NOMO-1 (cell line): ENCODE measurements at regions not wholly inside any gene's neighbourhood (a gene's known extent, or its start where the extent isn't known, plus 50 kb on each side); places are given as distances from the start of the nearest gene placed in this dataset.

Experiments
- DNase-seq, 2 experiments: peaks; one replicate each; lab custom pipeline; 2025; ENCODE audit not compliant: unreplicated experiment in 2 of 2; lab: John Stamatoyannopoulos, UW

DNA sequence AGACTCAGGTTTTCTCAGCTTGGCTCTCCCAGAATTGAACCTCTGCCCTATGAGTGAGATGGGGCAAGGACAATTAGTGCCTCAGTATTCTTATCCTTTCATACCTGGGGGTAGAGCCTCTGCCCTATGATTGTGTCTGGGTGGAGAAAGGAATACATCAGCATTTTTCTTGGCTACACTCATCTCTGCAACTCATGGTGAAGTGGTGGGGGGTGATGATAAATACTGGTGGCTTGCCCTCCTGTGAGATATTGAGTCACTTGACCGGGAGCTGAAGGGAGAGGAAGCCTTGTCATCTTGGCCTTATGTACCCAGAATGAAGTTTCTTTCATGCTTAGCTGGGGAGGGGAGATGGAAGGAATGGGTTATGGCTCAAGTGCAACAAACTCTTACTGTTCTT lies 71.3 kb upstream of the ENOX2 start:
- no peak for DNase-seq

DNA sequence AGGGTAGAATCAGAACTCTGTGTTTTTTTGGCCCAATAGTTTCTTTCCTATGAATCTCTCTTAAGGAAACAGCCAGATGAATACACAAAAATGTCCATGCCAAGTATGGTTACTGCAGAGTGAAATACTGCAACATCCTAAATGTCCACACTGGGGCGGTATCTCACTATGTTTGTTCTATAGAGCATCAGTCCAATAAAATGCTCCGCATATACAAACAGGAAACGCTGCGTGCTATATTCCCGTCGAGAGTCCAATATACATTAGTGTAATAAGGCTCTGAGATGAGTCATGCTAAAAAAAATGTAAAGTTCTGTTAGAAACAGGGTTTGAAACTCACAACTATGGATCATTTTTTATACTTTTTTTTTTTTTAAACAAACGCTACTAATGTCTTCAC lies 72.9 kb upstream of the ENOX2 start:
- peak in 1 of 2 experiments; percentile 34 for DNase-seq

DNA sequence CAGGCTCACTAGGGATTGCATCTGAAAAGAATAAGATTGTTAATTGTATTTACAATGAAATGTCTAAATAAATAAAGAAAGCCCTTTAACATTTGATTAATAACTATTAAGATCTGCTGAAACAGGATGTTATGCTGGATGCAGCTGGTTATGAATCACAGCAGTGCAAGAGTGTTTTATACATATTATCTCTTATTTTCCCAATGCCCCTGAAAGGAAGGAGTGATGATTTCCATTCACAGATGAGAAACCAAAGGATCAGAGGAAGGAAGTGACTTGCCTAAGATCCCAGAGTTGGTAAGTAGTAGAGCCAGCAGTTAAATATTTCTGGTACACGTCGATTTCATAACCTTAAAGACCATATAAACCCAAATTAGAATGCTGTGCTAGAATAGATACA lies 76.3 kb upstream of the ARHGAP36 start:
- DNase-seq = no peak

GRCh38 chrX:130984782-130985181 lies 73.4 kb upstream of the ARHGAP36 start:
- DNase-seq = no peak

DNA sequence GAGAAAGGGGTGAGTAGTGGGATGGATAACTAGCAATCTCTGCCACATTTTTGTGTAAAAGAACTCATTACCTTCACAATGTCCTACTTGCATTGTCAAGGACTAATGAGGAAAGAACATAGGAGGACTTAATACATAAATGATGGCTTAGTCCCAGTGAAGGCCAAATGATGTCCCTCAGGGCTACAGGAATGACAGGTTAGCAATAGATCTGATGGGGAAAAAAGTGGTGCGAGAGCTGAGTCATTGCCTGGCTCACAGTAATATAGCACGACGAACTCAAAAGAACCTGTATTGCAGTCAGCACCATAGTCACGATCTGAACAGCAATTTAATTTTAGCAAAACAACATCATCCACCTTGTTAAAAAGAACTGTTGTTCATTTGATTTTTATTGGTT lies 70.9 kb upstream of the ARHGAP36 start:
- DNase-seq = no peak

DNA sequence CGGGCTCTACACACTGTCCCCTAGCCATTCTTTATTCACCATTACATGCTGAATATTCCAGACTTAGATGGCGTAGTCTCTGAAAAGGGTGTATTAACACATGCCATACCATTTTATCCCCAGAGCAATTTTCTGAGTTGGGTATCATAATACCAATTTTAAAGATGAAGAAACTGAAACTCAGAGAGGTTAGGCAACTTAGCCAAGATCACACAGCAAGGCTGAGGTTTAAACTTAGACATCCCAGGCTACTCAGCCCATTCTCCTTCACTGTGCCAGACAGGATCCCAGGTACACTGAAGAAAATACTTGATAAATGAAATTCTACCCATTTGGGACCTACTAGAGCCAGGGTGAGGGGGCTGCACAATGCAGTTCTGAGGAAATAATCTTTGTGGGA lies 67.4 kb upstream of the ARHGAP36 start:
- no peak for DNase-seq

DNA sequence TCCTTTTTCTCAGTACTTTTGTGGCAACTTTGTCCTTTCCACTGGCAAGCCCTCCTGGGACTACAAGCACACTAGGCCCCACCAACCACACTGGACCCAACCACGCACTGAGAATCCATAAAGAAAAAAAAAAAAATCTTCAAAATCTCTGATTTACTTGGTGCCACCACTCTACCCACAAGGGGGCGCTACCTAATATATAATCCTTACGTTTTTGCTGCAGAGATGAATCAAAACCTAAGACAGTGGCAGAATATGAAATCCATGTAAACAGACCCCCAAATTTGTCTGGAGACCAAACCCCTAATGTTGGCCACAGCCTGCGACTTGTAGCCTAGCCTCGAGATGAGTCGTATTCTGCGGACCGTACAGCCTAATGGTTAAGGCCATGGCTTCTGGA lies 63.5 kb upstream of the ARHGAP36 start:
- DNase-seq = peak in 1 of 2 experiments; percentile 2

- no peak for DNase-seq
Observed at GRCh38 chrX:130995439-130995838, 62.7 kb upstream of the ARHGAP36 start.

GRCh38 chrX:130997314-130997713 lies 60.8 kb upstream of the ARHGAP36 start:
- no peak for DNase-seq

- DNase-seq = no peak
Observed at GRCh38 chrX:130999360-130999759, 58.8 kb upstream of the ARHGAP36 start.
